Skin of body (tissue), 1 donor: ENCODE measurements at regions not wholly inside any gene's neighbourhood (a gene's known extent, or its start where the extent isn't known, plus 50 kb on each side); places are given as distances from the start of the nearest gene placed in this dataset.

Experiments
- DNase-seq: peaks from one replicate; lab custom pipeline; 2025; lab: John Stamatoyannopoulos, UW

DNA sequence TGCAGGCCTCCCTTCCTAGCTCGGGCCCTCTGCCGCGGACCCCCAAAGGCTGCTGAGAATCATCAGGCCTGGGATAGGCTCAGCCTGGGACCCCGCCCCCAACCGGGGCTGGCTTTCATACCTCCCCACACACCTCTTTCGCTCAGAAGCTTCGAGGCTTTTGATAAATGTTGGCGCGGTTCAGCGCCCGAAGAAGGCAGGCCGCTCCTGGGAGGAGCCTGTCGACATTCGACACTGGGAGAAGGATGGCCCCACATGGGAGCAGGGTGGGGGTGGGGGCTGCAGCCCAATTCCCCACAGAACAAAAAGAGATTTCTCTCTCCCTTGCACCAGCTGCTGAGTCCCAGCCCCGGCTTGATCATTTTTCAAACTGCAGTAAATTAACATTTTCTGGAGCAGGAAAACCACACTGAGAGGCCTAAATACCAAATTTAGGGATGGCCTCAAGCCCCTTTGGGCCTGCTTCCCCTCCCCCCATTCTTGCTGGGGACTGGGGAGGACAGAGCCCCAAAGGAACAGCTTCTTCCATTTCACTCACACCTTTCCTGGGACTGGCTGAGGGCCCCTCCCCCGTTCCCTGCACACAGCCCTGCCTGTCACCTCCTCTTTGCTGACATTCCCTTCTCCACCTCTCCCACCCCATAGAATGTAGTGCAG, 112.9 kb upstream of the PJA1 start:
- no peak for DNase-seq

DNA sequence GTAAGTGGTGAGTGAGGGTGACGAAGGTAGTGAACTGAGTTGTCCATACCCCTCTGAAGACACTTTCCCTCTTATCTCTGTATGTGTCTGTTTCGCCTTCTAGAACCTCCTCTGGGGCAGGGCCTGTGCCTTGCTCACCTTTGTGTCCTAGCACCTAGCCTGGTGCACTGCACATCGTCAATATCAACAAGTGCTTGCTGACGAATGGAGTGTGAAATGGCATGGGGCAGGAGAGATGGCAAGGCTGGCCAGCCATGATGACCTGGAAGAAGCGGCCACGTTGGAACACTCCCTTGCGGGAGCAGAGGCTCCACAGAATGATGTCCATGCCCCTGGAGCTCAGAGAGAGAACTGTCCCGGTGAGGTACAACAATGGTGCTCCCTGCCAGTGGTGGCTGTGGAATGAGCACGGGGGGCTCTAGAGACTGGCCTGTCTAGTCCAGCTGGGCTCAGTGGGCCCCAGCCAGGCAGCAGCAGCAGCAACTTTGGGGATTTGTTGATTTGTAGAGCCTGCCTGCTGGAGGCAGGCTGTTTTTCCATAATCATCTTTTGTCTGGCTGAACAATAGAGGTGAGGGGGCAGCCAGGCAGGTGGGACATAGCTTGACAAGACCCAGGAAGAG, 112.2 kb upstream of the PJA1 start:
- DNase-seq: no peak

GRCh38 chrX:69268611-69269010, 103.4 kb upstream of the PJA1 start:
- DNase-seq: no peak

DNA sequence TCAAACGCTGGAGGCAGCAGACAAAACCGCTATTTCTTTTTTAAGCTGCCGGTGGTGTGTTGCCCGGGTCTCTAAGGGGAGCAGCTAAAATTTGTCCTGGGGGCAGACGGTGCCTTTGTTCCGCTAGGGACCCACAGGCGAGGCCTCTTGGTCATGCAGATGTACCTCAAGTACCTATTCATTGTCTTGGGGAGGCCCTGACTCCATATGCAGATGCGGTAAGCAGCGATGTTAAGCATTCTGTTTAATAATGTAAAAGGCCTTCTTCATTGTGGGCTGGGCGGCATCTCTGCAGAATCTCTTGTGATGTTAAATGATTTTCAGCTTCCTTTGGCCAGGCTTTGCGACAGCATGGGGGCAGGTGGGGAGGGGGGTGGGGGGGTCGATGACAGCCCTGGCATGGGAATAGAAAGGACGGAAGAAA, 98.9 kb upstream of the PJA1 start:
- DNase-seq: no peak

DNA sequence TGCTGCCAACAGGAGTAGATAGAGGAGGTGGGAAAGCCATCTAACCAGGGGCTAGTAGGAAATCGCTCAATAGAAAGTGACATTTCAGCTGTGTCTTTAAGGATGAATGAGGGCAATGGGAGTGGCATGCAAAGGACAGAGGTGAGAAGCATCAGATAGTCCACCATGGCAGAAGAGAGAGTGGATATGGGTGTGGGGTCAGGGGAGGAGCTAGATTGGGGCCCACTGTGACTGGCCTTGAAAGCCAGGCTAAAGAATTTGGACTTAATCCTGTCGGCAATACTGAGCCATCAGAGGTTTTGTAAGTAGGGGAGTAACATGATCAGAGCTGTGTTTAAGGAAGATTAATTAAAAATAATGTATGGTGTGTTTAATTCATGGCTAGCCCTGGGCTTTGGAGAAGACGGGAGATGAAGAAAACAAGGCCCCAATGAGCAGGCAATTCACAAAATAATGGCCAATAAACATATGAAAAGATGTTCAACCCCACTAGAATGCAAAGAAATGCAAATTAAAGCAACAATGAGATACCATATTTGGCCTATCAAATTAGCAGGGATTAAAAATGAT, 98.1 kb upstream of the PJA1 start:
- no peak for DNase-seq

DNA sequence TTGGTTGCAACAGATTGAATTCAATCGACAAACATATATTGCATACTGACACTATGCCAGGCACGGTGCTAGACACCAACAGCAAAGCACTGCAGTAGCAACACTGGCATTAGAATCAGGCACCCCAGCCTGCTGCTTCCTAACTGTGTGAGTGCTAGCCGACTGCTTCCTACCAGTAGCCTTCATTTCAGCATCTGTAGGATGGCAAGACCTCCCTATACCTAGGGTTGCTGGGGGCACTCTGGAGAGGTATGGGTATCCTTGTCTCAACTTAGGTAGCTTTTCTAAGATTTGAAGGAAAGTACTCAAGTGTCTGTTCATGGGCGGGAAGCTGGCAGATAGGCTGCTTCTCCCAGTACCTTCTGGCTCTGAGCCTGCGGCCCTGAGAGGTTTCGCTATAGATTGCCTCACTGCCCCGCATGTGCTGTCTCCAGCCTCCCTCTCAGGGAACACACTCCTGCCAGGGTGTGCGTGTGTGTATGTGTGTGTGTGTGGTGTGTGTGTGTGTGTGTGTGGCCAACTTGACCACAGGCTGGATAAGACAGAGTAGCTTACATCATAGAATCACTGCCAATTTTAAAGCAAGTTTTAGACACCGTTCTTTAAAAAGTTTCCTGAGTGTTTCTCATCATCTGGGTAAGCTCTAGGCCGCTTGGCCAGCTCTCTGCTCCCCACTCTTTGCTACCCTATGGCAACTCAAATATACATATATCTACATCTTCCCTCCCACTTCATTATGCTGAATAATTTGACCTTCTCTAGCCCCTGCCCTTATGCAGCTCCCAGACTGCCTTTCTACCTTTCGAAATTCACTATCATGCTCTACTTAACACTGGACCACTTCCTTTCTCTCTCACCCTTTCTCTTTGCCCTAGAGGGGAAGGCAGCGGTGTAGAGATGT, 97.0 kb upstream of the PJA1 start:
- no peak for DNase-seq

GRCh38 chrX:69260169-69260568, 94.9 kb upstream of the PJA1 start:
- DNase-seq: no peak

DNA sequence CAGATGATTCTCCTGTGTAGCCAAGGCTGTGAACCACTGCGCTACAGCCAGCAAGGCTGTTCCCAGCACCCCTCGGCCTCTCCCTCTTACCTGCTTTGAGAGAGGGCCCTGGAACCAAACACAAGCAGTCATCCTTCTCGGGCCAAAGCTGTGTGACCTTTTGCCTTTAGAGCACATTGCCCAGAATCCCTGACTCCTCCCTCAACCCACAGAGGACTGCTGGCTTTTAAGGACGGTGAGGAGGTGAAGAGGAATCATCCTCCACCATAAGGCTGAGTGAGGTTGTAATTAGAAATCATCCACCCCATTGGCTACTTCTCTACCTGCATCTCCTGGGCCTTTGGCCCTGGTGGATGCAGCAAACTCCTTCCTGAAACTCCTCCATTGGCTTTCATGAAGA, 93.6 kb upstream of the PJA1 start:
- DNase-seq: no peak

DNA sequence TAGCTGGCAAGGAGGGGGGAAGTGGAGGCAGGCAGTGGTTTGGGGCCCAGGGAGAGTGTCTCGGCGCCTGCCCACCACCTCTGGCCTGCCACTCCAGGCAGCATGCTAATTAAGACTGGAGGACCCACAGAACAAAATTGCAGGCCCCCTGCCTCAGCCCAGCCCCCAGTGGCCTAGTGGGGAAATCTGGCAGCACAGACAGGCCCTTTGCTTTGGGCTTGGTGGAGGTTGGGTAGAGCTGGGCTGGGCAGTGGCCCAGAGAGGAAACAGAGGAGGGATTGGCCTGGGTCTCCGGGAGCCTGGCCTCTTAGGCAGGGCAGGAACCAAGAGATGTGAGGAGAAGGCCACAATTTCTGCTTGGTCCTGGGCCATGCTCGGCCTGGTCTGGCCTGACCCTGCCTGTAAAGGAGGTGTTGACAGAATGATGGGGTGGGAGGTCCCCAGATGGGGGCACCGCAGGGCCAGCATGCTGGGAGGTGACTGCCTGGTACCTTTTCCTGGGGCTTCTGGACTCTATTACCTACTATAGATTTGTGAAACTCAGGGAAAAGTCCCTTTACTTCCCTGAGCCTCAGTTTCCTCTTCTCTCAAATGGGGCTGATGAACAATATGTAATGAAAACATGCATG, 92.4 kb upstream of the PJA1 start:
- DNase-seq: no peak

DNA sequence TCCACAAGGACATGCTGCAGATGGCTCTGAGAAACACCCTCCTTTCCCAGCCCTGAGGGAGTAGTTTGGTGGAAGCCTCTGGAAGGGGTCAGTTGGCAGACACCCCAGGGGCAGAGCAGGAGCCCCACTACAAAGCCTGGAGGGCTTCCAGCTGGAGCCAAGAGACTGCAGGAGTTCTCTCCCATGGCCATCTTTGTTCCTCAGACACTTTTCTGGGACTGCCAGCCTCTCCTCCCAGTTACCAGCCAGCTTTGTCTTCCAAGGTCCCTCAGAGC, 91.0 kb upstream of the PJA1 start:
- no peak for DNase-seq

- DNase-seq: no peak
Measured at GRCh38 chrX:69255441-69256290, 90.4 kb upstream of the PJA1 start.

GRCh38 chrX:69253821-69254220, 88.6 kb upstream of the PJA1 start:
- DNase-seq: no peak

GRCh38 chrX:69243276-69243675, 78.0 kb upstream of the PJA1 start:
- DNase-seq: no peak

- DNase-seq: no peak
Measured at GRCh38 chrX:69238887-69239231, 73.6 kb upstream of the PJA1 start.

- no peak for DNase-seq
Measured at GRCh38 chrX:69238114-69238886, 73.0 kb upstream of the PJA1 start.

DNA sequence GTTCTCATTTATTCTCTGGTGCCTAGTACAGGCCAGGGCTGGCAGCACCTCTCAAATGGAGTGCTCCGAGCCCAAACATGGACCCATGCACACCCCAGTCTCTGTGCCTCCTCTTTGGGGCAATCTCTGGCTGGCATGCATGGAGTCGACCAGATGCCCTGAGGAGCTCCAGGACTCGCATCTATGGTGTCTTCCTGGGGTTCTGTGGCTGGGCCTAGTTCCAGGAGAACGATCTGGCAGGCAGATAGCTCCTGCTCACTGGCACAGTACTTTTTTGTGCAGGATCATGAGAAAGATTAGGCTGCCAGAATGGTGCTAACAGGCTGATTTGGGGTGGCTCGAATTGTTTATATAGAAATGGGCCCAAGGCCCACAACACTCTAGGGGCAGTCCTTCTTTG, 72.0 kb upstream of the PJA1 start:
- no peak for DNase-seq

- DNase-seq: no peak
Measured at GRCh38 chrX:69236641-69237040, 71.4 kb upstream of the PJA1 start.

- no peak for DNase-seq
Measured at GRCh38 chrX:69234624-69235023, 69.4 kb upstream of the PJA1 start.

GRCh38 chrX:69232945-69233344, 67.7 kb upstream of the PJA1 start:
- no peak for DNase-seq

- DNase-seq: no peak
Measured at GRCh38 chrX:69231903-69232302, 66.7 kb upstream of the PJA1 start.
